ENCODE measurements at regions not wholly inside any gene's neighbourhood (a gene's known extent, or its start where the extent isn't known, plus 50 kb on each side); places are given as distances from the start of the nearest gene placed in this dataset.

DNA sequence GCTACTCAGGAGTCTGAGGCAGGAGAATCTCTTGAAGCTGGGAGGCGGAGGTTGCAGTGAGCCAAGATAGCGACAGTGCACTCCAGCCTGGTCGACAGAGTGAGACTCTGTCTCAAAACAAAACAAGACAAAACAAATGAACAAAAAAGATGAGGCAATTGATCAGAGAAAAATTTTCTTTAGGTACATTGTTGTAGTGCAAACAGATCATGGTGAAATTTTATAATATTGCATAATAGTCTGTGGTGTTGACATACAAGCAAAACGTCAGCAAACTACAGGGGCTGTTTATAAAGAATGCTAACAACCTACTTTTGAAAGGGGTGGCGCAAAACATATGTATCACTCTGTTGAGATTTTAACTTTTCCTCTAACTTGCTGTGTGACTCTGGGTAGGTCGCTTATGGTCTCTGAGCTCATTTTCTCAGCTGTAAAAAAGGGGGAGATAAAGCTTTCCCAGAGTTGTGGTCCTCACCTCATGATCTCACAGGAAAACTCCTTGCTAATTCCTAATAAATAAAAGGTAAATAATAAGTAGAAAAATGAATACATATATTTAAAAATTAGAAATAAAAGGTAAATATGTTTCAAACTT, 64.8 kb upstream of the NUP160 start:
- Histone ChIP-seq H3K36me3 (ENCODE audit: insufficient read depth, low read length) (no peaks in the 10 kb centered on the region), H3K4me3 (ENCODE audit: low read depth, low read length, poor library complexity, severe bottlenecking) (no peak overlapping the region), H3K4me2 (ENCODE audit: low read length) (no peak overlapping the region), H3K4me1 (ENCODE audit: insufficient read depth, low read length, poor library complexity, severe bottlenecking) (peaks cover 38% of the 10 kb centered on the region), H4K20me1 (ENCODE audit: insufficient read depth, low read length) (no peaks in the 10 kb centered on the region), H3K79me2 (ENCODE audit: insufficient read depth, low read depth, low read length) (no peaks in the 10 kb centered on the region), H3K27ac (ENCODE audit: low read depth, low read length, poor library complexity, severe bottlenecking) (no peak overlapping the region), H3K9me3 (ENCODE audit: low read length) (no peaks in the 10 kb centered on the region), H2AFZ (ENCODE audit: low read length) (no peak overlapping the region), H3K9me2 (ENCODE audit: insufficient read depth, low read length) (no peaks in the 10 kb centered on the region)
- DNase-seq (ENCODE audit: low spot score) = no peak
- BruUV-seq (replicated peaks) = no TSS peak
- CTCF ChIA-PET (ENCODE audit: unreplicated experiment) = interaction anchor here (0.9 kb wide), 1 partner anchor 195 kb away, joined by 3 read pairs; no protein-coding TSS in a partner anchor
- intact Hi-C loops (cut with micrococcal nuclease; ENCODE audit: unreplicated experiment) = no loop called here
- POLR2A ChIA-PET = interaction anchor here (1.1 to 1.5 kb wide), 2 partner anchors 13 to 14 kb away, joined by 5 read pairs; no protein-coding TSS in a partner anchor
- TF ChIP-seq EZH2phosphoT487 (IDR thresholded peaks at IDR 0.05; ENCODE audit: borderline replicate concordance, low read depth, low read length) = no peak
- TF ChIP-seq, protein P1, sequence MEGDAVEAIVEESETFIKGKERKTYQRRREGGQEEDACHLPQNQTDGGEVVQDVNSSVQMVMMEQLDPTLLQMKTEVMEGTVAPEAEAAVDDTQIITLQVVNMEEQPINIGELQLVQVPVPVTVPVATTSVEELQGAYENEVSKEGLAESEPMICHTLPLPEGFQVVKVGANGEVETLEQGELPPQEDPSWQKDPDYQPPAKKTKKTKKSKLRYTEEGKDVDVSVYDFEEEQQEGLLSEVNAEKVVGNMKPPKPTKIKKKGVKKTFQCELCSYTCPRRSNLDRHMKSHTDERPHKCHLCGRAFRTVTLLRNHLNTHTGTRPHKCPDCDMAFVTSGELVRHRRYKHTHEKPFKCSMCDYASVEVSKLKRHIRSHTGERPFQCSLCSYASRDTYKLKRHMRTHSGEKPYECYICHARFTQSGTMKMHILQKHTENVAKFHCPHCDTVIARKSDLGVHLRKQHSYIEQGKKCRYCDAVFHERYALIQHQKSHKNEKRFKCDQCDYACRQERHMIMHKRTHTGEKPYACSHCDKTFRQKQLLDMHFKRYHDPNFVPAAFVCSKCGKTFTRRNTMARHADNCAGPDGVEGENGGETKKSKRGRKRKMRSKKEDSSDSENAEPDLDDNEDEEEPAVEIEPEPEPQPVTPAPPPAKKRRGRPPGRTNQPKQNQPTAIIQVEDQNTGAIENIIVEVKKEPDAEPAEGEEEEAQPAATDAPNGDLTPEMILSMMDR (conservative IDR thresholded peaks at IDR 0.05; ENCODE audit: low read length) = no peak

DNA sequence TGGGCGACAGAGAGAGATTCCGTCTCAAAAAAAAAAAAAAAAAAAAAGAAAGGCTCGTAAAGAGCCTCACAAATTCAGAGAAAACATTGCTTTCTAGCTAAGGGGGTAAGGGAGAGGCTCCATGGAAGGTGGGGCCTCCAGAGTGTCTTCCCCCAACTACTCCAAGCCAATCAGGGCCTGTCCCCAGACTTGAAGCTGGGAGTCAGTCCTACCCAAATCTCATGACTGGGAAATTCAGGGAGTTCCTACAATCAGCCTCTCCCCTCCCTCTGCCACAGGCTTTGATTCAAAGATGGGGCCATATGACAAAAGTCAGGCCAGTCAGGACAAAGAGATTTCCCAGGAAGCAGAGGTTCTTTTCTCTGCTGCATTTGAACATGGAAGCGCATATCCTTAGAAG, 63.0 kb upstream of the NUP160 start:
- no peak overlapping the region for H3K4me2 ChIP-seq (ENCODE audit: low read length)
- no peaks in the 10 kb centered on the region for H3K79me2 ChIP-seq (ENCODE audit: insufficient read depth, low read depth, low read length)
- BruUV-seq (replicated peaks) = no TSS peak
- DNase-seq (ENCODE audit: low spot score) = no peak
- no peaks in the 10 kb centered on the region for H3K36me3 ChIP-seq (ENCODE audit: insufficient read depth, low read length)
- POLR2A ChIA-PET = interaction anchor here (0.6 to 0.7 kb wide), 3 partner anchors 11 to 36 kb away, joined by 3 to 4 read pairs (median 3); no protein-coding TSS in a partner anchor
- no peaks in the 10 kb centered on the region for H4K20me1 ChIP-seq (ENCODE audit: insufficient read depth, low read length)
- intact Hi-C loops (cut with micrococcal nuclease; ENCODE audit: unreplicated experiment) = no loop called here
- TF ChIP-seq EZH2phosphoT487 (IDR thresholded peaks at IDR 0.05; ENCODE audit: borderline replicate concordance, low read depth, low read length) = no peak
- TF ChIP-seq, protein P1 (conservative IDR thresholded peaks at IDR 0.05; ENCODE audit: low read length) = no peak
- H3K27ac ChIP-seq (ENCODE audit: low read depth, low read length, poor library complexity, severe bottlenecking) = no peak overlapping the region
- H3K9me2 ChIP-seq (ENCODE audit: insufficient read depth, low read length) = no peaks in the 10 kb centered on the region
- H3K4me3 ChIP-seq (ENCODE audit: low read depth, low read length, poor library complexity, severe bottlenecking) = no peak overlapping the region
- CTCF ChIA-PET (ENCODE audit: unreplicated experiment) = no interaction called here
- no peak overlapping the region for H2AFZ ChIP-seq (ENCODE audit: low read length)
- peaks cover 32% of the 10 kb centered on the region for H3K4me1 ChIP-seq (ENCODE audit: insufficient read depth, low read length, poor library complexity, severe bottlenecking)
- no peaks in the 10 kb centered on the region for H3K9me3 ChIP-seq (ENCODE audit: low read length)

DNA sequence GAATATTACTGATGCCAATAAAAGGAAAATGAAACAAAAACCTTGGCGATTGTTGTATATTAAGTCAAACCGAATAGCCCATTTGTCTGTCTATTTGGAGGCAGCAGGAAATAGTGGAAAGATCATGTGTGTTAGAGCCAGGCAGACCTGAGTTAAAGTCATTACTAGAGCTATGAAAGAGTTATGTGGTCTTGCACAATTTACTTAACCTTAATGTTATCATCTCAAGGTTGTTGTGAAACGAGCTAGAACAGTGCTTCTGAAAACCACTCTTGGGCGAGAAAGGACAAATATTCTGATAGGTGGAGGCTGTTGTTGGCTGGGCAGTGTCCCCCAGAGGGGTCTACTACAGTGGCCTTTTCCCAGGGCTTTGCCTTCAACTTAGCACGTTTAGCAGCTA, 60.0 kb upstream of the NUP160 start:
- Histone ChIP-seq H3K4me3 (ENCODE audit: low read depth, low read length, poor library complexity, severe bottlenecking) (no peak overlapping the region), H3K9me3 (ENCODE audit: low read length) (no peaks in the 10 kb centered on the region), H3K4me2 (ENCODE audit: low read length) (0 out of 2 replicates have a peak overlapping the region, but pooled peaks have one; percentile 15), H3K36me3 (ENCODE audit: insufficient read depth, low read length) (no peaks in the 10 kb centered on the region), H3K79me2 (ENCODE audit: insufficient read depth, low read depth, low read length) (no peaks in the 10 kb centered on the region), H2AFZ (ENCODE audit: low read length) (no peak overlapping the region), H3K27ac (ENCODE audit: low read depth, low read length, poor library complexity, severe bottlenecking) (no peak overlapping the region), H4K20me1 (ENCODE audit: insufficient read depth, low read length) (no peaks in the 10 kb centered on the region), H3K9me2 (ENCODE audit: insufficient read depth, low read length) (no peaks in the 10 kb centered on the region), H3K4me1 (ENCODE audit: insufficient read depth, low read length, poor library complexity, severe bottlenecking) (peaks cover 15% of the 10 kb centered on the region)
- ChIA-PET POLR2A (interaction anchor here (0.6 to 1.9 kb wide), 5 partner anchors 10 to 138 kb away, joined by 3 to 21 read pairs (median 3); no protein-coding TSS in a partner anchor), CTCF (ENCODE audit: unreplicated experiment) (no interaction called here)
- BruUV-seq (replicated peaks) = no TSS peak
- DNase-seq (ENCODE audit: low spot score) = no peak
- no peak for TF ChIP-seq EZH2phosphoT487 (IDR thresholded peaks at IDR 0.05; ENCODE audit: borderline replicate concordance, low read depth, low read length)
- TF ChIP-seq, protein P1 (conservative IDR thresholded peaks at IDR 0.05; ENCODE audit: low read length) = no peak
- intact Hi-C loops (cut with micrococcal nuclease; ENCODE audit: unreplicated experiment) = no loop called here
